Thyroid gland (tissue), 4 donors: ENCODE measurements at regions not wholly inside any gene's neighbourhood (a gene's known extent, or its start where the extent isn't known, plus 50 kb on each side); places are given as distances from the start of the nearest gene placed in this dataset.

ENCODE experiments used
- CTCF ChIP-seq, 6 experiments: fragments of 200-600 bp in 3 of 6; fragments of 450-650 bp in 3 of 6; sonication (generic) in 3 of 6; IDR thresholded peaks; one replicate each; pipeline ENCODE4 v1.5.1; 2016 to 2019; ENCODE audit warnings: antibody characterized with exemption in 6 of 6, mild to moderate bottlenecking in 2 of 6, inconsistent platforms in 1 of 6, moderate library complexity in 1 of 6
- POLR2A ChIP-seq, 2 donors: fragments of 450-650 bp; IDR thresholded peaks; one replicate each; pipeline ENCODE4 v1.6.1; 2017; ENCODE audit warnings: antibody characterized with exemption in 2 of 2, mild to moderate bottlenecking in 2 of 2, moderate library complexity in 1 of 2

- TF ChIP-seq CTCF (IDR thresholded peaks at IDR 0.05) (no peak), POLR2A (IDR thresholded peaks at IDR 0.05) (no peak)
Measured at GRCh38 chr21:15486460-15487195, 243.2 kb upstream of the USP25 start.
